ES-I3 (cell line): ENCODE measurements at regions not wholly inside any gene's neighbourhood (a gene's known extent, or its start where the extent isn't known, plus 50 kb on each side); places are given as distances from the start of the nearest gene placed in this dataset.

Experiments
- H3K36me3 ChIP-seq: 2 replicates; pipeline ENCODE4 v1.6.1; 2013; ENCODE audit warnings: mild to moderate bottlenecking, low read length, control low read depth, moderate library complexity; ENCODE audit not compliant: insufficient read depth
- H3K4me1 ChIP-seq: 2 replicates; pipeline ENCODE4 v1.6.1; 2013; ENCODE audit warnings: mild to moderate bottlenecking, control low read depth, low read length; ENCODE audit not compliant: insufficient read depth
- H3K9ac ChIP-seq: 2 replicates; pipeline ENCODE4 v1.6.1; 2013; ENCODE audit warnings: low read depth, mild to moderate bottlenecking, low read length, moderate library complexity
- H3K9me3 ChIP-seq: 2 replicates; pipeline ENCODE4 v1.6.1; 2013; ENCODE audit warnings: mild to moderate bottlenecking, low read length, moderate library complexity; ENCODE audit not compliant: control insufficient read depth, insufficient read depth

DNA sequence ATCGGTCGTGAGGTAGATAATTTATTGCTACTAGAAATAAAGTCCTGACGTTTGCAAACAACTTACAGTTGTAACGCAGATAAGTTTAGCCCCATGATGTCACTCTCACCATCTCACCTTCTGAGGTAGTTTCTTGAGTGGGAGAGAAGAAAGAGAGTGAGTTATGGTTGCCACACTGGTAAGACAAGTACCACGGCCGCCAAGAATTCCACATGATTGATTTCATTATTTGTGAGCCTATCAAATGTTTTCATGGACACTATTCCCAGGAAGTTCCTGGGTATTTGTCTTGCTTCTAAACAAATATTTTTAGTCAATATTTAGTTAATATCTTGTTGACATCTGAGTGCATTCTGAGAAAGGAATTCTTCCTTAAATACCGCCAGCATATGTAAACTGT lies 339.4 kb upstream of the KIAA1217 start:
- Histone ChIP-seq H3K36me3 (no peaks in the 10 kb centered on the region), H3K4me1 (peaks cover 18% of the 10 kb centered on the region; the same call in 1 of the 2 replicates), H3K9ac (no peak overlapping the region), H3K9me3 (no peaks in the 10 kb centered on the region)

DNA sequence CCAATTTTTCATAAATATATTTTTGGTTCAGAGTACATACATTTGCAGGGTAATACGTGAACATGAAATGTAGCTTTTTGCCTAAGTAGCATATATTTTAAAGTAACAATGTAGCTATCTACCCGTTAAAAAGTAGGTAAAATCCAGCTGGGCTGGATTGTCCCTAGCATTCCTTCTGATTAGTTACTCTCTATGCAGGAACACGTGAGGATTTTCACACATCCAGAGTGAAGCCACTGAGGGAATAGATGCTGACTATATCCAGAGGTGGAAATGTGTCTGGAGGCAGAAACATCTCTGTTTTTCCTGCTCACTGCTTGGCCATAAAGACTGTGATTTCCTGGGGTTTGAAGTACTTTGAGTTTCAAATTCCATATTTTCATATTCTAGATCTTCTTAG lies 338.9 kb upstream of the KIAA1217 start:
- H3K9ac ChIP-seq: no peak overlapping the region
- no peaks in the 10 kb centered on the region for H3K36me3 ChIP-seq
- H3K9me3 ChIP-seq: no peaks in the 10 kb centered on the region
- H3K4me1 ChIP-seq: peaks cover 18% of the 10 kb centered on the region; the same call in 1 of the 2 replicates

- Histone ChIP-seq H3K9me3 (no peaks in the 10 kb centered on the region), H3K4me1 (peaks cover 18% of the 10 kb centered on the region; the same call in 1 of the 2 replicates), H3K9ac (no peak overlapping the region), H3K36me3 (no peaks in the 10 kb centered on the region)
Measured at GRCh38 chr10:23870651-23871610, 338.0 kb upstream of the KIAA1217 start.

DNA sequence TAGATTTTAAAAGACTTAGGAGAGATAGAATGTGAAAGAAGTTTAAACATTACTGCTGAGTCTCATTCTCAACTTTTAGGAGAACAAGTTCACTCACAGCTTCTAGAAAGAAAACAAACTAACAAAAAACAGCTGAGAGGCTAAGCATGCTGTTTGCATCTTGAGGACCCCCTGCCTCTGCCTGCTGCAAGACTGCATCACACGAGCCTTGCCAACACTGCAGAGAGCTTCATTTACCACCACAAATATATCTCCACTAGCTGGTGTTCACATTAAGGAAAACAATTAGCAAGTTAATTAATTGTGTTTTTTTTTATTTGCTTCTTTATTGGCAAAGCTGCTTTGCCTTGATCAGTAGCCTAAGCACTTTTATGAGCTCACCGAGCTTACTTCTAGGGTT lies 336.6 kb upstream of the KIAA1217 start:
- Histone ChIP-seq H3K4me1 (peaks cover 18% of the 10 kb centered on the region; the same call in 1 of the 2 replicates), H3K36me3 (no peaks in the 10 kb centered on the region), H3K9me3 (no peaks in the 10 kb centered on the region), H3K9ac (no peak overlapping the region)

- H3K4me1 ChIP-seq: no peaks in the 10 kb centered on the region
- H3K9me3 ChIP-seq: no peaks in the 10 kb centered on the region
- H3K36me3 ChIP-seq: no peaks in the 10 kb centered on the region
- no peak overlapping the region for H3K9ac ChIP-seq
Measured at GRCh38 chr10:23877791-23878320, 331.1 kb upstream of the KIAA1217 start.

DNA sequence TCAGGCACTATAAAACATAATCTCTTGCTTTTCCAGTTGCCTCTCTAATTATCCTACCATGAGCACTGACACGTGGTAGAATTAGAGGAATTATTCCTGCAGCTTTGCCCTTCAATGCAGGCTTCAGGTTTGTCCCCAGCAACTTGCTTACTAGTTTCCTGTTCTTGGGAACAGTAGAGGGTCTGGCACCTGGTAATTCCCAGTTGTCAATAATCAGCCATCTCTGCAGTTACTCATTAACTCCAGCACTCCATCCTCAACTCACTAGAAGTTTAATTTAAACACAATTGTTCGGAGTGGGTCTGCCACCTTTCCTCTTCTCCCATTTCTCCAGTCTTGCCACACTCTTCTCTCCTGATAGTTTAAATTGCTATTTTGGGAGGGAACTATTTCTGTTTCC lies 324.3 kb upstream of the KIAA1217 start:
- no peaks in the 10 kb centered on the region for H3K36me3 ChIP-seq
- H3K4me1 ChIP-seq: no peaks in the 10 kb centered on the region
- H3K9ac ChIP-seq: no peak overlapping the region
- H3K9me3 ChIP-seq: no peaks in the 10 kb centered on the region

- H3K4me1 ChIP-seq: no peaks in the 10 kb centered on the region
- H3K9me3 ChIP-seq: no peaks in the 10 kb centered on the region
- no peak overlapping the region for H3K9ac ChIP-seq
- no peaks in the 10 kb centered on the region for H3K36me3 ChIP-seq
Measured at GRCh38 chr10:23885853-23886252, 323.1 kb upstream of the KIAA1217 start.

- Histone ChIP-seq H3K4me1 (no peaks in the 10 kb centered on the region), H3K36me3 (no peaks in the 10 kb centered on the region), H3K9ac (no peak overlapping the region), H3K9me3 (no peaks in the 10 kb centered on the region)
Measured at GRCh38 chr10:23886355-23886754, 322.6 kb upstream of the KIAA1217 start.

DNA sequence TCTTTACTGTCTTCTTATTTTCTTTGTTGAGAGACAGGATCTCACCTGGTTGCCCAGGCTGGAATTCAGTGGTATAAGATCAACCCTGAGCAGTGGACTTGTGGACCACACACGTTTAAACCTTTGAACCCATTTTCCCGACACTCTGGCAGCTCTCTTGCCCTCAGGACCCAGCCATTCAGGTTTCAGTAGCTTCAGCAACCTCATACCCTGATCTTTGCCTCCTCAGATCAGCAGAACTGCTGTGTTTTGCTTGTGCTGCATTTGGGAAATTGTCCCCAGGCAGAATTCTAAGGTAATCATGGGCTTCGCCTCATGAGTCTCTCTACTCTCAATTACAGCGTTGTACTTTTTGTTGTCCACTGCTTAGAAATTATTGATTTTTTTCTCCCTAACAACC lies 317.6 kb upstream of the KIAA1217 start:
- Histone ChIP-seq H3K36me3 (no peaks in the 10 kb centered on the region), H3K9me3 (no peaks in the 10 kb centered on the region), H3K9ac (no peak overlapping the region), H3K4me1 (no peaks in the 10 kb centered on the region)

- no peaks in the 10 kb centered on the region for H3K9me3 ChIP-seq
- no peak overlapping the region for H3K9ac ChIP-seq
- no peaks in the 10 kb centered on the region for H3K4me1 ChIP-seq
- H3K36me3 ChIP-seq: no peaks in the 10 kb centered on the region
Measured at GRCh38 chr10:23892296-23892695, 316.6 kb upstream of the KIAA1217 start.

DNA sequence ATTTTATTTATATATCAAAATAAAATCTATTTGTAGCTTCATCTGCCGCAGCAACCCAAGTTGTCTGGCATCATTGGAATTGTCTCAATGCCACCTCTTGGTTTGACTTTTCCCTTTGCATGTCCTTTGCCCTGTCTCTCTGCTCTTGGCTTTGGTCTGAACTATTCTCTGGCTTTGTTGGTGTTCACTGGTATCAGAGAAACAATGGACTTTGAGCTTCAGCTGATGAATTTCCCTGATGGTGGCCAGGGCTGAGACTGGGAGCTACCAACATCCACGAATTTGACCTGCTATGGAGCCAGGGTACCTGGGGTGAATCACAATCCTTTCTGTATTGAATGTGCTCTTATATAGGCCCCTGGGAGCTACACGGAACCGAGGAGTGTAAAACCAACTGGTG lies 311.7 kb upstream of the KIAA1217 start:
- Histone ChIP-seq H3K9me3 (no peaks in the 10 kb centered on the region), H3K36me3 (no peaks in the 10 kb centered on the region), H3K4me1 (no peaks in the 10 kb centered on the region), H3K9ac (no peak overlapping the region)

DNA sequence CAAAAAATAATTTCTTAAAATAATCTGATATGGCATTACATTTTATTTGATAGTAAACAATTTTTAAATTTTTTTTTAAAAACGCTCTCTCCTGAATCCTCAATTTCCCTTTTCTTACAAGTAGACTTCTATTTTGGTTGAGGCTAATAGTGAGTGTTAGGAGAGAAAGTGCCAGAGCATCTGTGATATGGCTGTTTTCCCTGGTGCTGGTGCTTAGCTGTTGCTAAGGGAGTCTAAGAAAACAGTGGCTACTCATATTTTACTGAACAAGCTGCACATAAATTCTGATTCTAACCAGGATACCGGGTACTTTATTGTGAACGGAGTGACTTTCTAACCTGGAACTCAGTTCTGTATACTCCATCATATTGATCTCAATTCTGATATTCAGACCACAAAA lies 311.1 kb upstream of the KIAA1217 start:
- Histone ChIP-seq H3K9ac (no peak overlapping the region), H3K4me1 (no peaks in the 10 kb centered on the region), H3K36me3 (no peaks in the 10 kb centered on the region), H3K9me3 (no peaks in the 10 kb centered on the region)

DNA sequence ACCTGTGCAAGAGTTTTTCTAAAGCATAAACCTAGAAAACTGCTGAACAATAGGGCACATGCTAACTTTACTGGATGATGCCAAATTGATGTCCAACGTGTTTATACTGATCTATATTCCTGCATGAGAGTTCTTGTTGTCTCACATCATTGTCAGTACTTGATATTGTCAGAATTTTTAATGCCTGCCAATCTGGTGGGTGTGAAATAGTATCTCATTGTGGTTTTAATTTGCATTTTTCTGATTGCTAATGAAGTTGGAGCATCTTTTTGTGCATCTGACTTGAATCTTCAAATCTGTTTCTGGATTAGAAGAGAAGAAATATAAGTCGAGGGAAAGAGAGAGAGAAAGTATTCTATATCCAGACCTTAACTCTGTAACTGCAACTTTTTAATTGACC lies 309.8 kb upstream of the KIAA1217 start:
- Histone ChIP-seq H3K9ac (no peak overlapping the region), H3K4me1 (no peaks in the 10 kb centered on the region), H3K9me3 (no peaks in the 10 kb centered on the region), H3K36me3 (no peaks in the 10 kb centered on the region)

GRCh38 chr10:23910291-23910690 lies 298.6 kb upstream of the KIAA1217 start:
- H3K36me3 ChIP-seq: no peaks in the 10 kb centered on the region
- H3K9me3 ChIP-seq: no peaks in the 10 kb centered on the region
- no peaks in the 10 kb centered on the region for H3K4me1 ChIP-seq
- H3K9ac ChIP-seq: no peak overlapping the region

DNA sequence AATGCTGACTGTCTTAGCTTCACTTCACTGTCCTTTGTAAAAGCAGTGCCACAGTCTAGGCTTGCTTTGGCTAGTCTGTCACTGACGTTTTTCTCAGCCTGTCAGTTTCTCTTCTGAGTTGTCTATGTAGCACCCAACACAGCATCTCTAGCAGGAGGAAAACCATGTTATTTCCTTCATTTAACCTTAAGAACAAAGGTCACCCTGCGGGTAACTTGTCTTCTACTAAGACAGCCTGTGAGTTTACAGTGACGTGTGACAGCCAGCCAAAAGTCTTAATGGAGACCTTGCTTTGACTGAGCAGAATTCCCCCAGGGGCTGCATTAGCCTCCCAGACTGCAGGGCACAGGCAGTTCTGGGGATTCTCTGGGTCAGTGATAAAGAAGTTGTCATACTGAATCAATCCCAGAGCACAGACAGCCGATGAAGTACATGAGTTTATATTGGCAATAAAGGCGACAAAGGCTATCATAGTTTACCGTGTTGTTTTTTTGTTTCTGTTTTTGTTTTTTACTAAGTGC lies 296.0 kb upstream of the KIAA1217 start:
- no peak overlapping the region for H3K9ac ChIP-seq
- peaks cover 6% of the 10 kb centered on the region; the same call in 1 of the 2 replicates for H3K4me1 ChIP-seq
- H3K9me3 ChIP-seq: no peaks in the 10 kb centered on the region
- no peaks in the 10 kb centered on the region for H3K36me3 ChIP-seq
